ENCODE measurements at regions not wholly inside any gene's neighbourhood (a gene's known extent, or its start where the extent isn't known, plus 50 kb on each side); places are given as distances from the start of the nearest gene placed in this dataset.
A peak's percentile ranks its signal among the peaks of the same experiment; 100 is the strongest.

GRCh38 chr11:15817001-15817400, 539.3 kb downstream of the SOX6 start:
- H3K4me1 ChIP-seq, result peaks cover 0 to 29% (median 0%) of the 10 kb centered on the region in 10 experiments; a peak in 6 of 20 replicates
- peak overlapping the region in 2 of 11 experiments; percentile 44 to 77; a peak in 3 of 22 replicates for H3K27ac ChIP-seq
- no peak overlapping the region for H3K9ac ChIP-seq

GRCh38 chr11:15818132-15818842, 538.1 kb downstream of the SOX6 start:
- Histone ChIP-seq H3K4me2 (no peak overlapping the region), H3K27me3 (no peaks in the 10 kb centered on the region), H3K4me3 (no peak overlapping the region), H3K36me3 (no peaks in the 10 kb centered on the region), H4K20me1 (no peaks in the 10 kb centered on the region), H3K27ac (no peak overlapping the region), H3K9ac (no peak overlapping the region), H3K4me1 (peaks cover 0 to 29% (median 0%) of the 10 kb centered on the region in 10 experiments; a peak in 6 of 20 replicates), H3K9me3 (replicated peaks in 1 of 11) (no peaks in the 10 kb centered on the region)
- no peak for TF ChIP-seq Cebpa-rat (IDR thresholded peaks at IDR 0.05)

More at GRCh38 chr11:15817001-15817400, 539.3 kb downstream of the SOX6 start:
- Histone ChIP-seq H3K27me3 (no peaks in the 10 kb centered on the region), H3K36me3 (no peaks in the 10 kb centered on the region), H4K20me1 (no peaks in the 10 kb centered on the region), H3K9me3 (replicated peaks in 1 of 11) (no peaks in the 10 kb centered on the region), H3K4me3 (no peak overlapping the region), H3K4me2 (peak overlapping the region in 3 of 11 experiments; percentile 17 to 44 (median 39); a peak in 2 of 22 replicates)
- no peak for TF ChIP-seq Cebpa-rat (IDR thresholded peaks at IDR 0.05)

- peaks cover 0 to 29% (median 0%) of the 10 kb centered on the region in 10 experiments; a peak in 6 of 20 replicates for H3K4me1 ChIP-seq
These were observed 536.6 kb downstream of the SOX6 start for GRCh38 chr11:15819679-15820286.

GRCh38 chr11:15821451-15821850, 534.9 kb downstream of the SOX6 start:
- Histone ChIP-seq H3K9ac (no peak overlapping the region), H3K4me3 (no peak overlapping the region), H3K27me3 (no peaks in the 10 kb centered on the region), H3K36me3 (no peaks in the 10 kb centered on the region), H4K20me1 (no peaks in the 10 kb centered on the region), H3K9me3 (replicated peaks in 1 of 11) (no peaks in the 10 kb centered on the region), H3K27ac (no peak overlapping the region), H3K4me2 (no peak overlapping the region; a peak in 1 of 22 replicates), H3K4me1 (peaks cover 0 to 14% (median 0%) of the 10 kb centered on the region in 10 experiments; a peak in 5 of 20 replicates)
- no peak for TF ChIP-seq Cebpa-rat (IDR thresholded peaks at IDR 0.05)

More at GRCh38 chr11:15819679-15820286, 536.6 kb downstream of the SOX6 start:
- Histone ChIP-seq H3K27ac (no peak overlapping the region), H3K36me3 (no peaks in the 10 kb centered on the region), H3K4me2 (no peak overlapping the region), H4K20me1 (no peaks in the 10 kb centered on the region), H3K9me3 (replicated peaks in 1 of 11) (no peaks in the 10 kb centered on the region), H3K27me3 (no peaks in the 10 kb centered on the region), H3K4me3 (no peak overlapping the region), H3K9ac (no peak overlapping the region)
- no peak for TF ChIP-seq Cebpa-rat (IDR thresholded peaks at IDR 0.05)

- no peak for TF ChIP-seq Cebpa-rat (IDR thresholded peaks at IDR 0.05)
- Histone ChIP-seq H3K27me3 (no peaks in the 10 kb centered on the region), H3K27ac (no peak overlapping the region), H3K4me2 (no peak overlapping the region), H3K36me3 (no peaks in the 10 kb centered on the region), H3K9ac (no peak overlapping the region), H3K9me3 (replicated peaks in 1 of 11) (no peaks in the 10 kb centered on the region), H4K20me1 (no peaks in the 10 kb centered on the region), H3K4me3 (no peak overlapping the region), H3K4me1 (peaks cover 0 to 4% (median 0%) of the 10 kb centered on the region in 10 experiments; a peak in 3 of 20 replicates)
These were observed 532.3 kb downstream of the SOX6 start for GRCh38 chr11:15824060-15824459.

GRCh38 chr11:15825976-15826650, 530.2 kb downstream of the SOX6 start:
- H3K9me3 ChIP-seq (replicated peaks in 1 of 11), result no peaks in the 10 kb centered on the region
- H3K4me1 ChIP-seq, result peaks cover 0 to 9% (median 0%) of the 10 kb centered on the region in 10 experiments; a peak in 2 of 20 replicates
- H3K9ac ChIP-seq, result no peak overlapping the region
- H3K4me3 ChIP-seq, result no peak overlapping the region
- no peak overlapping the region for H3K4me2 ChIP-seq
- no peaks in the 10 kb centered on the region for H3K27me3 ChIP-seq
- H3K27ac ChIP-seq, result no peak overlapping the region
- no peaks in the 10 kb centered on the region for H4K20me1 ChIP-seq
- no peaks in the 10 kb centered on the region for H3K36me3 ChIP-seq
- no peak for TF ChIP-seq Cebpa-rat (IDR thresholded peaks at IDR 0.05)

GRCh38 chr11:15826826-15827225, 529.5 kb downstream of the SOX6 start:
- Histone ChIP-seq H3K27me3 (no peaks in the 10 kb centered on the region), H3K4me2 (no peak overlapping the region), H3K4me3 (no peak overlapping the region)

GRCh38 chr11:15828215-15828853, 528.0 kb downstream of the SOX6 start:
- TF ChIP-seq Cebpa-rat (IDR thresholded peaks at IDR 0.05), result no peak
- Histone ChIP-seq H4K20me1 (no peaks in the 10 kb centered on the region), H3K9me3 (replicated peaks in 1 of 11) (no peaks in the 10 kb centered on the region), H3K4me2 (no peak overlapping the region), H3K36me3 (no peaks in the 10 kb centered on the region), H3K9ac (no peak overlapping the region), H3K27me3 (no peaks in the 10 kb centered on the region), H3K4me3 (no peak overlapping the region), H3K27ac (no peak overlapping the region), H3K4me1 (peaks cover 0 to 9% (median 0%) of the 10 kb centered on the region in 10 experiments; a peak in 2 of 20 replicates)

More at GRCh38 chr11:15826826-15827225, 529.5 kb downstream of the SOX6 start:
- H4K20me1 ChIP-seq, result no peaks in the 10 kb centered on the region
- H3K4me1 ChIP-seq, result peaks cover 0 to 9% (median 0%) of the 10 kb centered on the region in 10 experiments; a peak in 2 of 20 replicates
- H3K9ac ChIP-seq, result no peak overlapping the region
- no peaks in the 10 kb centered on the region for H3K9me3 ChIP-seq (replicated peaks in 1 of 11)
- H3K27ac ChIP-seq, result no peak overlapping the region
- no peaks in the 10 kb centered on the region for H3K36me3 ChIP-seq
- TF ChIP-seq Cebpa-rat (IDR thresholded peaks at IDR 0.05), result no peak

GRCh38 chr11:15829312-15829711, 527.0 kb downstream of the SOX6 start:
- H3K4me2 ChIP-seq, result peak overlapping the region in 2 of 11 experiments; percentile 5 to 26; a peak in 4 of 22 replicates
- H3K27me3 ChIP-seq, result no peaks in the 10 kb centered on the region
- no peak overlapping the region for H3K27ac ChIP-seq
- TF ChIP-seq Cebpa-rat (IDR thresholded peaks at IDR 0.05), result no peak
- no peaks in the 10 kb centered on the region for H3K9me3 ChIP-seq (replicated peaks in 1 of 11)
- H3K4me3 ChIP-seq, result no peak overlapping the region
- H3K9ac ChIP-seq, result no peak overlapping the region
- peaks cover 0 to 9% (median 0%) of the 10 kb centered on the region in 10 experiments; a peak in 2 of 20 replicates for H3K4me1 ChIP-seq
- H3K36me3 ChIP-seq, result no peaks in the 10 kb centered on the region
- H4K20me1 ChIP-seq, result no peaks in the 10 kb centered on the region

Data from BLaER1 treated with 17β-estradiol and CSF1 and Interleukin-3, amounts not matched to agents 10 nM and 100 nM (cell line).